IMR-90 (cell line): ENCODE measurements at regions not wholly inside any gene's neighbourhood (a gene's known extent, or its start where the extent isn't known, plus 50 kb on each side); places are given as distances from the start of the nearest gene placed in this dataset.

Experiments used
- ATAC-seq: fragments of 200-7000 bp; cut with Tn5 transposase; 2 replicates; pipeline ENCODE4 v1.9.1; 2020; ENCODE audit warnings: low read depth, mild to moderate bottlenecking, moderate library complexity
- BruUV-seq: library from RNA; stranded (reverse); fragments of 400-500 nt; replicated peaks from 2 replicates; lab custom pipeline; 2021; lab: Mats Ljungman, UMichigan
- CTCF ChIA-PET: fragments of 300-600 bp; formaldehyde crosslinking; extraction: SDS; loops from one replicate; lab custom pipeline; 2021; ENCODE audit warnings: antibody characterized with exemption; lab: Yijun Ruan, JAX
- POLR2A ChIA-PET: fragments of 300-600 bp; sonication (Branson Sonifier 250); formaldehyde crosslinking; loops from one replicate; lab custom pipeline; 2022; ENCODE audit warnings: antibody characterized with exemption; ENCODE audit not compliant: unreplicated experiment; lab: Charles Lee
- DNase-seq: peaks from one replicate; pipeline ENCODE4 v3.0.0; 2013
- H2AFZ ChIP-seq: replicated peaks from 2 replicates; pipeline ENCODE3; 2013; ENCODE audit warnings: low read length, mild to moderate bottlenecking; ENCODE audit not compliant: poor library complexity
- H2AK5ac ChIP-seq: 2 replicates; pipeline ENCODE4 v1.6.1; 2013; ENCODE audit warnings: low read depth, low read length, inconsistent platforms
- H2AK9ac ChIP-seq: replicated peaks from 2 replicates; pipeline ENCODE3; 2013; ENCODE audit warnings: mild to moderate bottlenecking, low read depth, low read length, moderate library complexity; ENCODE audit not compliant: poor library complexity
- H2BK120ac ChIP-seq: 2 replicates; pipeline ENCODE4 v1.6.1; 2013; ENCODE audit warnings: low read depth, low read length, inconsistent platforms
- H2BK15ac ChIP-seq: 3 replicates; pipeline ENCODE4 v1.6.1; 2013; ENCODE audit warnings: low read depth, low read length, inconsistent platforms
- H2BK20ac ChIP-seq: 2 replicates; pipeline ENCODE4 v1.6.1; 2013; ENCODE audit warnings: low read depth, mild to moderate bottlenecking, inconsistent platforms, low read length, moderate library complexity
- H2BK5ac ChIP-seq: 2 replicates; pipeline ENCODE4 v1.6.1; 2013; ENCODE audit warnings: mild to moderate bottlenecking, low read depth, low read length, inconsistent platforms; ENCODE audit not compliant: poor library complexity, severe bottlenecking
- H3K14ac ChIP-seq: replicated peaks from 2 replicates; pipeline ENCODE4 v1.6.1; 2013; ENCODE audit warnings: low read depth, low read length, inconsistent platforms
- H3K18ac ChIP-seq: 2 replicates; pipeline ENCODE4 v1.6.1; 2013; ENCODE audit warnings: low read depth, low read length, control low read depth
- H3K23ac ChIP-seq: 2 replicates; pipeline ENCODE4 v1.6.1; 2013; ENCODE audit warnings: low read depth, low read length, inconsistent platforms
- H3K27ac ChIP-seq: 2 replicates; pipeline ENCODE4 v1.5.1; 2013; ENCODE audit warnings: mild to moderate bottlenecking, control low read depth, low read length; ENCODE audit not compliant: insufficient read depth
- H3K27me3 ChIP-seq: 2 replicates; pipeline ENCODE4 v1.6.1; 2013; ENCODE audit warnings: low read length; ENCODE audit not compliant: control insufficient read depth, insufficient read depth
- H3K36me3 ChIP-seq: 2 replicates; pipeline ENCODE4 v1.6.1; 2013; ENCODE audit warnings: low read length, mixed read lengths; ENCODE audit not compliant: control insufficient read depth, insufficient read depth
- H3K4ac ChIP-seq: 2 replicates; pipeline ENCODE4 v1.6.1; 2013; ENCODE audit warnings: low read depth, low read length, inconsistent platforms
- H3K4me1 ChIP-seq: 2 replicates; pipeline ENCODE4 v1.6.1; 2013; ENCODE audit warnings: low read length, mixed read lengths; ENCODE audit not compliant: control insufficient read depth, insufficient read depth
- H3K4me2 ChIP-seq: 2 replicates; pipeline ENCODE4 v1.6.1; 2013; ENCODE audit warnings: low read depth, mild to moderate bottlenecking, control low read depth, low read length, moderate library complexity
- H3K4me3 ChIP-seq: 2 replicates; pipeline ENCODE4 v1.5.1; 2013; ENCODE audit warnings: low read depth, mild to moderate bottlenecking, control low read depth, low read length, moderate library complexity; ENCODE audit not compliant: insufficient read depth
- H3K56ac ChIP-seq: 2 replicates; pipeline ENCODE4 v1.6.1; 2013; ENCODE audit warnings: low read length, inconsistent platforms; ENCODE audit not compliant: insufficient read depth; ENCODE audit errors: extremely low read depth
- H3K79me1 ChIP-seq, 2 experiments: 2 replicates each; pipeline ENCODE4 v1.6.1; 2013; ENCODE audit warnings: low read length in 2 of 2, inconsistent platforms in 1 of 2, low read depth in 1 of 2
- H3K9ac ChIP-seq: 2 replicates; pipeline ENCODE4 v1.6.1; 2013; ENCODE audit warnings: low read depth, low read length, control low read depth
- H3K9me1 ChIP-seq: 2 replicates; pipeline ENCODE4 v1.6.1; 2013; ENCODE audit warnings: low read length, inconsistent platforms; ENCODE audit not compliant: insufficient read depth
- H3K9me3 ChIP-seq: 2 replicates; pipeline ENCODE4 v1.6.1; 2013; ENCODE audit warnings: low read length; ENCODE audit not compliant: control insufficient read depth, insufficient read depth
- H4K20me1 ChIP-seq: 2 replicates; pipeline ENCODE4 v1.6.1; 2013; ENCODE audit warnings: low read length, inconsistent platforms; ENCODE audit not compliant: insufficient read depth
- H4K5ac ChIP-seq: 2 replicates; pipeline ENCODE4 v1.6.1; 2013; ENCODE audit warnings: mild to moderate bottlenecking, low read depth, low read length, control low read depth
- H4K8ac ChIP-seq, 2 experiments: 2 replicates each; pipeline ENCODE4 v1.6.1; 2013; ENCODE audit warnings: low read depth in 2 of 2, low read length in 2 of 2, control low read depth in 1 of 2, inconsistent platforms in 1 of 2
- H4K91ac ChIP-seq: 2 replicates; pipeline ENCODE4 v1.6.1; 2013; ENCODE audit warnings: low read depth, low read length, inconsistent platforms; ENCODE audit not compliant: insufficient read depth
- BHLHE40 ChIP-seq: fragments of 150-350 bp; IDR thresholded peaks from 2 replicates; pipeline ENCODE4 v1.6.1; 2016; ENCODE audit warnings: mild to moderate bottlenecking, low read depth, low read length
- CEBPB ChIP-seq: IDR thresholded peaks from 2 replicates; pipeline ENCODE4 v1.6.1; 2012; ENCODE audit warnings: low read depth, low read length, improper control_type of control experiment
- CHD1 ChIP-seq: IDR thresholded peaks from 2 replicates; pipeline ENCODE4 v1.6.1; 2012; ENCODE audit warnings: low read depth, low read length, improper control_type of control experiment
- MAFK ChIP-seq: IDR thresholded peaks from 2 replicates; pipeline ENCODE4 v1.6.1; 2012; ENCODE audit warnings: low read depth, low read length, improper control_type of control experiment
- MAZ ChIP-seq: IDR thresholded peaks from 2 replicates; pipeline ENCODE4 v1.6.1; 2012; ENCODE audit warnings: low read depth, mild to moderate bottlenecking, low read length, improper control_type of control experiment, moderate library complexity, borderline replicate concordance
- MXI1 ChIP-seq: IDR thresholded peaks from 2 replicates; pipeline ENCODE4 v1.6.1; 2012; ENCODE audit warnings: low read depth, mild to moderate bottlenecking, low read length, moderate library complexity, borderline replicate concordance
- RAD21 ChIP-seq: IDR thresholded peaks from 2 replicates; pipeline ENCODE4 v1.6.1; 2012; ENCODE audit warnings: low read length, improper control_type of control experiment
- RCOR1 ChIP-seq: IDR thresholded peaks from 2 replicates; pipeline ENCODE4 v1.6.1; 2012; ENCODE audit warnings: mild to moderate bottlenecking, low read length, improper control_type of control experiment; ENCODE audit not compliant: insufficient replicate concordance
- RFX5 ChIP-seq: IDR thresholded peaks from 2 replicates; pipeline ENCODE4 v1.8.0; 2012; ENCODE audit warnings: low read depth, mild to moderate bottlenecking, low read length, moderate library complexity
- SMC3 ChIP-seq: fragments of 150-350 bp; IDR thresholded peaks from 2 replicates; pipeline ENCODE4 v1.6.1; 2016; ENCODE audit warnings: low read depth, mild to moderate bottlenecking, antibody characterized with exemption, low read length, moderate library complexity
- WGBS, 2 experiments: methylation state at CpG; one replicate each; pipeline versions ENCODE4 v1.1.5 to v1.1.7; 2013; ENCODE audit warnings: missing lambda C conversion rate in 2 of 2; ENCODE audit not compliant: insufficient read length in 1 of 2; ENCODE audit errors: extremely low coverage in 2 of 2; 5-methylcytosine and 5-hydroxymethylcytosine counted together
- dilution Hi-C: fragments of 300-500 bp; cut with HindIII; formaldehyde crosslinking; loops from one replicate; pipeline ENCODE4 v1.14.3; 2018; ENCODE audit warnings: low sequenced_read_pairs; ENCODE audit not compliant: unreplicated experiment
- in situ Hi-C: fragments of 300-500 bp; cut with MboI; formaldehyde crosslinking; loops from 3 replicates; pipeline ENCODE4 v1.14.3; 2019; ENCODE audit warnings: low sequenced_read_pairs, inconsistent platforms, mixed read lengths
- intact Hi-C: fragments of 100-400 bp; cut with micrococcal nuclease; formaldehyde crosslinking; loops from 2 replicates; pipeline ENCODE4 v1.10.0; 2022
- TF ChIP-seq, protein P1 (sequence below): fragments of 150-350 bp; IDR thresholded peaks from 2 replicates; pipeline ENCODE4 v1.6.1; 2016; ENCODE audit warnings: low read depth, mild to moderate bottlenecking, low read length, moderate library complexity, borderline replicate concordance
- TF ChIP-seq, protein P2 (sequence below): conservative IDR thresholded peaks from 2 replicates; pipeline ENCODE4 v1.5.1; 2012; ENCODE audit warnings: mild to moderate bottlenecking, low read depth, low read length, improper control_type of control experiment

GRCh38 chr4:176999935-177000543, 207.3 kb upstream of the VEGFC start:
- ChIA-PET POLR2A (no interaction called here), CTCF (no interaction called here)
- H3K9me1 ChIP-seq: peaks cover 3% of the 10 kb centered on the region; the same call in 1 of the 2 replicates
- no peak overlapping the region for H2BK5ac ChIP-seq
- no peak for TF ChIP-seq MAFK
- TF ChIP-seq SMC3: no peak
- TF ChIP-seq BHLHE40: no peak
- no peak for TF ChIP-seq RAD21
- no peak for TF ChIP-seq RFX5
- TF ChIP-seq RCOR1: no peak
- TF ChIP-seq, protein P1, sequence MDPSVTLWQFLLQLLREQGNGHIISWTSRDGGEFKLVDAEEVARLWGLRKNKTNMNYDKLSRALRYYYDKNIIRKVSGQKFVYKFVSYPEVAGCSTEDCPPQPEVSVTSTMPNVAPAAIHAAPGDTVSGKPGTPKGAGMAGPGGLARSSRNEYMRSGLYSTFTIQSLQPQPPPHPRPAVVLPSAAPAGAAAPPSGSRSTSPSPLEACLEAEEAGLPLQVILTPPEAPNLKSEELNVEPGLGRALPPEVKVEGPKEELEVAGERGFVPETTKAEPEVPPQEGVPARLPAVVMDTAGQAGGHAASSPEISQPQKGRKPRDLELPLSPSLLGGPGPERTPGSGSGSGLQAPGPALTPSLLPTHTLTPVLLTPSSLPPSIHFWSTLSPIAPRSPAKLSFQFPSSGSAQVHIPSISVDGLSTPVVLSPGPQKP: no peak
- no peak for TF ChIP-seq CHD1
- TF ChIP-seq CEBPB: no peak
- TF ChIP-seq, protein P2, sequence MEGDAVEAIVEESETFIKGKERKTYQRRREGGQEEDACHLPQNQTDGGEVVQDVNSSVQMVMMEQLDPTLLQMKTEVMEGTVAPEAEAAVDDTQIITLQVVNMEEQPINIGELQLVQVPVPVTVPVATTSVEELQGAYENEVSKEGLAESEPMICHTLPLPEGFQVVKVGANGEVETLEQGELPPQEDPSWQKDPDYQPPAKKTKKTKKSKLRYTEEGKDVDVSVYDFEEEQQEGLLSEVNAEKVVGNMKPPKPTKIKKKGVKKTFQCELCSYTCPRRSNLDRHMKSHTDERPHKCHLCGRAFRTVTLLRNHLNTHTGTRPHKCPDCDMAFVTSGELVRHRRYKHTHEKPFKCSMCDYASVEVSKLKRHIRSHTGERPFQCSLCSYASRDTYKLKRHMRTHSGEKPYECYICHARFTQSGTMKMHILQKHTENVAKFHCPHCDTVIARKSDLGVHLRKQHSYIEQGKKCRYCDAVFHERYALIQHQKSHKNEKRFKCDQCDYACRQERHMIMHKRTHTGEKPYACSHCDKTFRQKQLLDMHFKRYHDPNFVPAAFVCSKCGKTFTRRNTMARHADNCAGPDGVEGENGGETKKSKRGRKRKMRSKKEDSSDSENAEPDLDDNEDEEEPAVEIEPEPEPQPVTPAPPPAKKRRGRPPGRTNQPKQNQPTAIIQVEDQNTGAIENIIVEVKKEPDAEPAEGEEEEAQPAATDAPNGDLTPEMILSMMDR: no peak
- no peak for TF ChIP-seq MXI1
- no peak for TF ChIP-seq MAZ
- no peak overlapping the region for H3K4me2 ChIP-seq
- WGBS, 2 experiments: no CpG with 5 or more reads among the region's 2 CpGs
- no peaks in the 10 kb centered on the region for H3K9me3 ChIP-seq
- no peak overlapping the region for H3K9ac ChIP-seq
- H3K23ac ChIP-seq: no peak overlapping the region
- BruUV-seq: no TSS peak
- no peak overlapping the region for H2BK15ac ChIP-seq
- H4K8ac ChIP-seq: no peak overlapping the region
- H3K27me3 ChIP-seq: no peaks in the 10 kb centered on the region
- H3K18ac ChIP-seq: no peak overlapping the region
- H2BK20ac ChIP-seq: no peak overlapping the region; the same call in 1 of the 2 replicates
- 0 out of 4 replicates have a peak, but pooled peaks cover 0 to 3% of the 10 kb centered on the region in 2 experiments for H3K79me1 ChIP-seq
- H2AK5ac ChIP-seq: peak overlapping the region; percentile 75; the same call in 1 of the 2 replicates
- DNase-seq (no peak), ATAC-seq (no peak)
- peak overlapping the region; percentile 7; the same call in 1 of the 2 replicates for H2BK120ac ChIP-seq
- intact Hi-C loops (no loop called here), in situ Hi-C loops (no loop called here), dilution Hi-C loops (no loop called here)
- no peak overlapping the region; the same call in 1 of the 2 replicates for H3K56ac ChIP-seq
- no peak overlapping the region for H2AK9ac ChIP-seq
- H3K27ac ChIP-seq: no peak overlapping the region
- H4K5ac ChIP-seq: no peak overlapping the region
- H2AFZ ChIP-seq: peak overlapping the region; percentile 44
- H4K91ac ChIP-seq: peak overlapping the region; percentile 23; the same call in 1 of the 2 replicates
- peak overlapping the region; percentile 39; the same call in 1 of the 2 replicates for H3K4ac ChIP-seq
- H3K14ac ChIP-seq: no peak overlapping the region; the same call in 1 of the 2 replicates
- no peaks in the 10 kb centered on the region for H4K20me1 ChIP-seq
- no peaks in the 10 kb centered on the region for H3K36me3 ChIP-seq
- H3K4me1 ChIP-seq: peaks cover 6% of the 10 kb centered on the region
- no peak overlapping the region for H3K4me3 ChIP-seq
